Mesothelial cell of epicardium (in vitro differentiated cells): ENCODE measurements at regions not wholly inside any gene's neighbourhood (a gene's known extent, or its start where the extent isn't known, plus 50 kb on each side); places are given as distances from the start of the nearest gene placed in this dataset.

Experiments used
- DNase-seq, 2 experiments: peaks; one replicate each; pipeline ENCODE4 v3.0.0; 2021; ENCODE audit warnings: low spot score in 2 of 2; ENCODE audit not compliant: unreplicated experiment in 2 of 2
- H3K27ac Mint-ChIP-seq: 2 replicates; pipeline ENCODE4 v1.8.0; 2021; ENCODE audit warnings: mixed read lengths
- H3K27me3 Mint-ChIP-seq: 2 replicates; pipeline ENCODE4 v1.8.0; 2021; ENCODE audit warnings: low read depth, mixed read lengths
- H3K36me3 Mint-ChIP-seq: 2 replicates; pipeline ENCODE4 v1.8.0; 2021; ENCODE audit warnings: mixed read lengths
- H3K4me1 Mint-ChIP-seq: 2 replicates; pipeline ENCODE4 v1.8.0; 2021; ENCODE audit warnings: mixed read lengths
- H3K4me3 Mint-ChIP-seq: 2 replicates; pipeline ENCODE4 v1.8.0; 2021; ENCODE audit warnings: mild to moderate bottlenecking, moderate library complexity, mixed read lengths
- H3K9me3 Mint-ChIP-seq: 2 replicates; pipeline ENCODE4 v1.8.0; 2021; ENCODE audit warnings: mixed read lengths
- CTCF ChIP-seq: fragments of 200-600 bp; sonication (generic); IDR thresholded peaks from one replicate; pipeline ENCODE4 v1.5.0; 2021; ENCODE audit warnings: antibody characterized with exemption; ENCODE audit not compliant: unreplicated experiment

- no peak for DNase-seq
- no peaks in the 10 kb centered on the region for H3K36me3 Mint-ChIP-seq
- H3K27me3 Mint-ChIP-seq: peaks cover 2% of the 10 kb centered on the region
- H3K4me3 Mint-ChIP-seq: no peak overlapping the region
- no peaks in the 10 kb centered on the region for H3K9me3 Mint-ChIP-seq
- peaks cover 5% of the 10 kb centered on the region for H3K4me1 Mint-ChIP-seq
- no peak for TF ChIP-seq CTCF
- no peak overlapping the region for H3K27ac Mint-ChIP-seq
Measured at GRCh38 chr9:118316831-118317343, 612.7 kb downstream of the TLR4 start.

- no peaks in the 10 kb centered on the region for H3K36me3 Mint-ChIP-seq
- H3K9me3 Mint-ChIP-seq: no peaks in the 10 kb centered on the region
- peaks cover 2% of the 10 kb centered on the region for H3K27me3 Mint-ChIP-seq
- DNase-seq: no peak
- no peak for TF ChIP-seq CTCF
- no peak overlapping the region for H3K4me3 Mint-ChIP-seq
- H3K4me1 Mint-ChIP-seq: peaks cover 3% of the 10 kb centered on the region
- H3K27ac Mint-ChIP-seq: no peak overlapping the region
Measured at GRCh38 chr9:118318770-118319431, 614.7 kb downstream of the TLR4 start.

GRCh38 chr9:118321788-118322187 lies 617.6 kb downstream of the TLR4 start:
- Mint-ChIP-seq H3K4me1 (no peaks in the 10 kb centered on the region), H3K36me3 (no peaks in the 10 kb centered on the region), H3K27ac (no peak overlapping the region), H3K9me3 (no peaks in the 10 kb centered on the region), H3K4me3 (no peak overlapping the region), H3K27me3 (no peaks in the 10 kb centered on the region)
- no peak for TF ChIP-seq CTCF
- no peak for DNase-seq

- Mint-ChIP-seq H3K4me3 (no peak overlapping the region), H3K4me1 (no peaks in the 10 kb centered on the region), H3K27ac (no peak overlapping the region), H3K27me3 (no peaks in the 10 kb centered on the region), H3K9me3 (no peaks in the 10 kb centered on the region), H3K36me3 (no peaks in the 10 kb centered on the region)
- no peak for TF ChIP-seq CTCF
- no peak for DNase-seq
Measured at GRCh38 chr9:118324706-118325105, 620.5 kb downstream of the TLR4 start.

- no peak for DNase-seq
- Mint-ChIP-seq H3K4me3 (no peak overlapping the region), H3K4me1 (no peaks in the 10 kb centered on the region), H3K9me3 (no peaks in the 10 kb centered on the region), H3K36me3 (no peaks in the 10 kb centered on the region), H3K27ac (no peak overlapping the region), H3K27me3 (no peaks in the 10 kb centered on the region)
- no peak for TF ChIP-seq CTCF
Measured at GRCh38 chr9:118325757-118326156, 621.6 kb downstream of the TLR4 start.
